ENCODE measurements at regions not wholly inside any gene's neighbourhood (a gene's known extent, or its start where the extent isn't known, plus 50 kb on each side); places are given as distances from the start of the nearest gene placed in this dataset.

- H3K4me3 ChIP-seq (ENCODE audit: severe bottlenecking) = no peak overlapping the region
- no peak for ATAC-seq (ENCODE audit: low read depth)
- H3K36me3 ChIP-seq (ENCODE audit: low read depth) = peaks cover 23% of the 10 kb centered on the region
- TF ChIP-seq, protein P1, sequence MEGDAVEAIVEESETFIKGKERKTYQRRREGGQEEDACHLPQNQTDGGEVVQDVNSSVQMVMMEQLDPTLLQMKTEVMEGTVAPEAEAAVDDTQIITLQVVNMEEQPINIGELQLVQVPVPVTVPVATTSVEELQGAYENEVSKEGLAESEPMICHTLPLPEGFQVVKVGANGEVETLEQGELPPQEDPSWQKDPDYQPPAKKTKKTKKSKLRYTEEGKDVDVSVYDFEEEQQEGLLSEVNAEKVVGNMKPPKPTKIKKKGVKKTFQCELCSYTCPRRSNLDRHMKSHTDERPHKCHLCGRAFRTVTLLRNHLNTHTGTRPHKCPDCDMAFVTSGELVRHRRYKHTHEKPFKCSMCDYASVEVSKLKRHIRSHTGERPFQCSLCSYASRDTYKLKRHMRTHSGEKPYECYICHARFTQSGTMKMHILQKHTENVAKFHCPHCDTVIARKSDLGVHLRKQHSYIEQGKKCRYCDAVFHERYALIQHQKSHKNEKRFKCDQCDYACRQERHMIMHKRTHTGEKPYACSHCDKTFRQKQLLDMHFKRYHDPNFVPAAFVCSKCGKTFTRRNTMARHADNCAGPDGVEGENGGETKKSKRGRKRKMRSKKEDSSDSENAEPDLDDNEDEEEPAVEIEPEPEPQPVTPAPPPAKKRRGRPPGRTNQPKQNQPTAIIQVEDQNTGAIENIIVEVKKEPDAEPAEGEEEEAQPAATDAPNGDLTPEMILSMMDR (IDR thresholded peaks at IDR 0.05; ENCODE audit: poor library complexity, severe bottlenecking) = no peak
- DNase-seq (ENCODE audit: low spot score) = no peak
- H3K27ac ChIP-seq (ENCODE audit: poor library complexity, severe bottlenecking) = no peak overlapping the region
- H3K9me3 ChIP-seq (ENCODE audit: severe bottlenecking) = no peaks in the 10 kb centered on the region
- H3K4me1 ChIP-seq (ENCODE audit: insufficient read depth, poor library complexity, severe bottlenecking) = no peaks in the 10 kb centered on the region
- H3K27me3 ChIP-seq (ENCODE audit: insufficient read depth, poor library complexity, severe bottlenecking) = no peaks in the 10 kb centered on the region
These were observed 187.3 kb downstream of the CYB561 start for GRCh38 chr17:63258785-63259184.

- Histone ChIP-seq H3K4me1 (ENCODE audit: insufficient read depth, poor library complexity, severe bottlenecking) (no peaks in the 10 kb centered on the region), H3K27me3 (ENCODE audit: insufficient read depth, poor library complexity, severe bottlenecking) (no peaks in the 10 kb centered on the region), H3K27ac (ENCODE audit: poor library complexity, severe bottlenecking) (no peak overlapping the region), H3K36me3 (ENCODE audit: low read depth) (peaks cover 33% of the 10 kb centered on the region), H3K4me3 (ENCODE audit: severe bottlenecking) (no peak overlapping the region), H3K9me3 (ENCODE audit: severe bottlenecking) (no peaks in the 10 kb centered on the region)
- DNase-seq (ENCODE audit: low spot score) (no peak), ATAC-seq (ENCODE audit: low read depth) (no peak)
- TF ChIP-seq, protein P1 (IDR thresholded peaks at IDR 0.05; ENCODE audit: poor library complexity, severe bottlenecking) = no peak
These were observed 183.2 kb downstream of the CYB561 start for GRCh38 chr17:63262751-63263476.

GRCh38 chr17:63265526-63265925 lies 180.6 kb downstream of the CYB561 start:
- Histone ChIP-seq H3K9me3 (ENCODE audit: severe bottlenecking) (no peaks in the 10 kb centered on the region), H3K27me3 (ENCODE audit: insufficient read depth, poor library complexity, severe bottlenecking) (no peaks in the 10 kb centered on the region), H3K36me3 (ENCODE audit: low read depth) (peaks cover 35% of the 10 kb centered on the region), H3K4me3 (ENCODE audit: severe bottlenecking) (no peak overlapping the region), H3K4me1 (ENCODE audit: insufficient read depth, poor library complexity, severe bottlenecking) (peaks cover 12% of the 10 kb centered on the region), H3K27ac (ENCODE audit: poor library complexity, severe bottlenecking) (no peak overlapping the region)
- TF ChIP-seq, protein P1 (IDR thresholded peaks at IDR 0.05; ENCODE audit: poor library complexity, severe bottlenecking) = no peak
- no peak for ATAC-seq (ENCODE audit: low read depth)
- DNase-seq (ENCODE audit: low spot score) = no peak

- DNase-seq (ENCODE audit: low spot score) = no peak
- Histone ChIP-seq H3K27ac (ENCODE audit: poor library complexity, severe bottlenecking) (no peak overlapping the region), H3K4me1 (ENCODE audit: insufficient read depth, poor library complexity, severe bottlenecking) (peaks cover 17% of the 10 kb centered on the region), H3K4me3 (ENCODE audit: severe bottlenecking) (no peak overlapping the region), H3K36me3 (ENCODE audit: low read depth) (peaks cover 46% of the 10 kb centered on the region), H3K9me3 (ENCODE audit: severe bottlenecking) (no peaks in the 10 kb centered on the region), H3K27me3 (ENCODE audit: insufficient read depth, poor library complexity, severe bottlenecking) (no peaks in the 10 kb centered on the region)
- TF ChIP-seq, protein P1 (IDR thresholded peaks at IDR 0.05; ENCODE audit: poor library complexity, severe bottlenecking) = no peak
- no peak for ATAC-seq (ENCODE audit: low read depth)
These were observed 178.3 kb downstream of the CYB561 start for GRCh38 chr17:63267846-63268245.

- TF ChIP-seq, protein P1 (IDR thresholded peaks at IDR 0.05; ENCODE audit: poor library complexity, severe bottlenecking) = no peak
- H3K27ac ChIP-seq (ENCODE audit: poor library complexity, severe bottlenecking) = no peak overlapping the region
- H3K27me3 ChIP-seq (ENCODE audit: insufficient read depth, poor library complexity, severe bottlenecking) = no peaks in the 10 kb centered on the region
- ATAC-seq (ENCODE audit: low read depth) (no peak), DNase-seq (ENCODE audit: low spot score) (no peak)
- peaks cover 23% of the 10 kb centered on the region for H3K4me1 ChIP-seq (ENCODE audit: insufficient read depth, poor library complexity, severe bottlenecking)
- H3K36me3 ChIP-seq (ENCODE audit: low read depth) = peaks cover 37% of the 10 kb centered on the region
- no peak overlapping the region for H3K4me3 ChIP-seq (ENCODE audit: severe bottlenecking)
- no peaks in the 10 kb centered on the region for H3K9me3 ChIP-seq (ENCODE audit: severe bottlenecking)
These were observed 177.3 kb downstream of the CYB561 start for GRCh38 chr17:63268827-63269226.
